HG02840 (cell line): ENCODE measurements at regions not wholly inside any gene's neighbourhood (a gene's known extent, or its start where the extent isn't known, plus 50 kb on each side); places are given as distances from the start of the nearest gene placed in this dataset.

Source experiments
- ATAC-seq: cut with Tn5 transposase; IDR thresholded peaks from one replicate; pipeline ENCODE4 v1.9.1; 2021; ENCODE audit warnings: mild to moderate bottlenecking, moderate library complexity, moderate number of reproducible peaks; ENCODE audit not compliant: unreplicated experiment, low FRiP score

GRCh38 chr14:53810221-53810620, 146.4 kb downstream of the BMP4 start:
- no peak for ATAC-seq

GRCh38 chr14:53808042-53808441, 148.6 kb downstream of the BMP4 start:
- ATAC-seq, result no peak

GRCh38 chr14:53807542-53807941, 149.1 kb downstream of the BMP4 start:
- ATAC-seq, result no peak

- no peak for ATAC-seq
Measured at GRCh38 chr14:53807108-53807507, 149.5 kb downstream of the BMP4 start.

GRCh38 chr14:53796734-53797133, 159.9 kb downstream of the BMP4 start:
- no peak for ATAC-seq

- no peak for ATAC-seq
Measured at GRCh38 chr14:53793790-53794505, 162.7 kb downstream of the BMP4 start.

- no peak for ATAC-seq
Measured at GRCh38 chr14:53792909-53793308, 163.7 kb downstream of the BMP4 start.

- ATAC-seq, result no peak
Measured at GRCh38 chr14:53790731-53791500, 165.7 kb downstream of the BMP4 start.

GRCh38 chr14:53788566-53788965, 168.1 kb downstream of the BMP4 start:
- no peak for ATAC-seq

- no peak for ATAC-seq
Measured at GRCh38 chr14:53786045-53786444, 170.6 kb downstream of the BMP4 start.

- no peak for ATAC-seq
Measured at GRCh38 chr14:53784688-53785087, 171.9 kb downstream of the BMP4 start.

GRCh38 chr14:53783256-53783655, 173.4 kb downstream of the BMP4 start:
- ATAC-seq, result no peak

GRCh38 chr14:53780051-53780555, 176.5 kb downstream of the BMP4 start:
- ATAC-seq, result no peak

GRCh38 chr14:53779301-53779700, 177.3 kb downstream of the BMP4 start:
- no peak for ATAC-seq

GRCh38 chr14:53778263-53778662, 178.4 kb downstream of the BMP4 start:
- no peak for ATAC-seq

GRCh38 chr14:53772936-53773335, 183.7 kb downstream of the BMP4 start:
- no peak for ATAC-seq

- no peak for ATAC-seq
Measured at GRCh38 chr14:53767566-53767965, 189.1 kb downstream of the BMP4 start.

GRCh38 chr14:53766601-53767000, 190.0 kb downstream of the BMP4 start:
- no peak for ATAC-seq

GRCh38 chr14:53766106-53766505, 190.5 kb downstream of the BMP4 start:
- ATAC-seq, result no peak

GRCh38 chr14:53764846-53765245, 191.8 kb downstream of the BMP4 start:
- ATAC-seq, result no peak

GRCh38 chr14:53758141-53758540, 198.5 kb downstream of the BMP4 start:
- no peak for ATAC-seq

GRCh38 chr14:53757732-53758131, 198.9 kb downstream of the BMP4 start:
- ATAC-seq, result no peak
